VCaP (cell line): ENCODE measurements at regions not wholly inside any gene's neighbourhood (a gene's known extent, or its start where the extent isn't known, plus 50 kb on each side); places are given as distances from the start of the nearest gene placed in this dataset.

Source experiments
- H3K27ac ChIP-seq: fragments of 450-650 bp; 2 replicates; pipeline ENCODE4 v1.5.1; 2017
- CTCF ChIP-seq: fragments of 450-650 bp; conservative IDR thresholded peaks from 2 replicates; pipeline ENCODE4 v1.5.1; 2017; ENCODE audit warnings: mild to moderate bottlenecking, moderate library complexity

GRCh38 chr2:111704246-111704645 is 179.7 kb downstream of the ANAPC1 start:
- H3K27ac ChIP-seq = no peak overlapping the region
- TF ChIP-seq CTCF = no peak

GRCh38 chr2:111705239-111705638 is 178.8 kb downstream of the ANAPC1 start:
- TF ChIP-seq CTCF = no peak
- H3K27ac ChIP-seq = no peak overlapping the region

GRCh38 chr2:111705711-111706336 is 178.2 kb downstream of the ANAPC1 start:
- H3K27ac ChIP-seq = no peak overlapping the region
- no peak for TF ChIP-seq CTCF

GRCh38 chr2:111706481-111707001 is 177.5 kb downstream of the ANAPC1 start:
- H3K27ac ChIP-seq = no peak overlapping the region
- TF ChIP-seq CTCF = no peak

- TF ChIP-seq CTCF = no peak
- H3K27ac ChIP-seq = no peak overlapping the region
Observed at GRCh38 chr2:111707700-111708099, 176.3 kb downstream of the ANAPC1 start.

- no peak for TF ChIP-seq CTCF
- peak overlapping the region; percentile 62; the same call in 1 of the 2 replicates for H3K27ac ChIP-seq
Observed at GRCh38 chr2:111708476-111709180, 175.4 kb downstream of the ANAPC1 start.

- TF ChIP-seq CTCF = no peak
- peak overlapping the region; percentile 62 for H3K27ac ChIP-seq
Observed at GRCh38 chr2:111709321-111709720, 174.7 kb downstream of the ANAPC1 start.
